Neural cell (in vitro differentiated cells): ENCODE measurements at regions not wholly inside any gene's neighbourhood (a gene's known extent, or its start where the extent isn't known, plus 50 kb on each side); places are given as distances from the start of the nearest gene placed in this dataset.

ENCODE experiments used
- H2AFZ ChIP-seq: fragments of 200-600, 300-800 bp; sonication (generic), shearing (Covaris generic); 2 replicates; pipeline ENCODE4 v1.6.0; 2014; ENCODE audit warnings: low read depth, mild to moderate bottlenecking, antibody characterized with exemption, low read length, moderate library complexity
- H3F3A ChIP-seq: fragments of 200-600 bp; shearing (Covaris generic); 2 replicates; pipeline ENCODE4 v1.6.1; 2016; ENCODE audit warnings: mild to moderate bottlenecking, moderate library complexity, mixed read lengths, antibody characterized with exemption, low read length; ENCODE audit not compliant: insufficient read depth, poor library complexity, severe bottlenecking
- H3K27ac ChIP-seq: fragments of 200-600, 300-800 bp; sonication (generic), shearing (Covaris generic); 2 replicates; pipeline ENCODE4 v1.5.1; 2014; ENCODE audit warnings: mild to moderate bottlenecking, low read length, moderate library complexity
- H3K27me3 ChIP-seq: fragments of 300-800, 200-600 bp; sonication (generic), shearing (Covaris generic); 2 replicates; pipeline ENCODE4 v1.6.0; 2014; ENCODE audit warnings: mild to moderate bottlenecking, low read depth, low read length, moderate library complexity; ENCODE audit not compliant: insufficient read depth
- H3K36me3 ChIP-seq: fragments of 300-800, 200-600 bp; sonication (generic), shearing (Covaris generic); 2 replicates; pipeline ENCODE4 v1.5.1; 2014; ENCODE audit warnings: mild to moderate bottlenecking, antibody characterized with exemption, low read length, moderate library complexity; ENCODE audit not compliant: insufficient read depth
- H3K4me2 ChIP-seq: fragments of 300-800, 200-600 bp; sonication (generic), shearing (Covaris generic); 2 replicates; pipeline ENCODE4 v1.6.0; 2014; ENCODE audit warnings: mild to moderate bottlenecking, low read length
- H3K4me3 ChIP-seq: fragments of 300-800, 200-600 bp; sonication (generic), shearing (Covaris generic); 2 replicates; pipeline ENCODE4 v1.5.1; 2014; ENCODE audit warnings: mild to moderate bottlenecking, low read length, moderate library complexity
- H3K79me2 ChIP-seq: fragments of 200-600 bp; shearing (Covaris generic); replicated peaks from 2 replicates; pipeline ENCODE4 v1.6.0; 2014; ENCODE audit warnings: mild to moderate bottlenecking, low read length, moderate library complexity; ENCODE audit not compliant: insufficient read depth
- H3K9ac ChIP-seq: fragments of 300-800, 200-600 bp; sonication (generic), shearing (Covaris generic); 2 replicates; pipeline ENCODE4 v1.6.1; 2016; ENCODE audit warnings: mild to moderate bottlenecking, low read length, mixed read lengths
- H3K9me2 ChIP-seq: fragments of 200-600 bp; shearing (Covaris generic); 2 replicates; pipeline ENCODE4 v1.6.1; 2016; ENCODE audit warnings: mild to moderate bottlenecking, low read length, mixed read lengths; ENCODE audit not compliant: insufficient read depth
- H3K9me3 ChIP-seq: fragments of 200-600, 300-800 bp; sonication (generic), shearing (Covaris generic); 2 replicates; pipeline ENCODE4 v1.6.1; 2016; ENCODE audit warnings: mild to moderate bottlenecking, mixed run types, low read length, moderate library complexity, mixed read lengths
- H4K20me1 ChIP-seq: fragments of 200-600 bp; shearing (Covaris generic); 2 replicates; pipeline ENCODE4 v1.6.1; 2016; ENCODE audit warnings: mild to moderate bottlenecking, mixed run types; ENCODE audit not compliant: insufficient read depth
- EP300 ChIP-seq: fragments of 450-650 bp; conservative IDR thresholded peaks from 2 replicates; pipeline ENCODE4 v1.6.1; 2014; ENCODE audit warnings: antibody characterized with exemption, mild to moderate bottlenecking, moderate library complexity; ENCODE audit not compliant: poor library complexity, severe bottlenecking
- EZH2 ChIP-seq: fragments of 200-600, 300-800 bp; shearing (Covaris generic), sonication (generic); IDR thresholded peaks from 2 replicates; pipeline ENCODE4 v1.6.1; 2014; ENCODE audit warnings: antibody characterized with exemption, low read length, borderline replicate concordance, mild to moderate bottlenecking; ENCODE audit not compliant: insufficient read depth, poor library complexity, severe bottlenecking
- MXI1 ChIP-seq: fragments of 450-650 bp; conservative IDR thresholded peaks from 2 replicates; pipeline ENCODE4 v1.6.1; 2014; ENCODE audit warnings: antibody characterized with exemption, mild to moderate bottlenecking; ENCODE audit not compliant: poor library complexity, severe bottlenecking
- POLR2AphosphoS5 ChIP-seq: IDR thresholded peaks from 2 replicates; pipeline ENCODE4 v1.6.1; 2012
- RAD21 ChIP-seq: fragments of 450-650 bp; conservative IDR thresholded peaks from 2 replicates; pipeline ENCODE4 v1.6.1; 2014; ENCODE audit warnings: antibody characterized with exemption, mild to moderate bottlenecking, moderate library complexity
- SMC3 ChIP-seq: fragments of 450-650 bp; conservative IDR thresholded peaks from 2 replicates; pipeline ENCODE4 v1.6.1; 2014; ENCODE audit warnings: antibody characterized with exemption, mild to moderate bottlenecking, moderate library complexity; ENCODE audit not compliant: poor library complexity
- TAF1 ChIP-seq: IDR thresholded peaks from 2 replicates; pipeline ENCODE4 v1.6.1; 2012; ENCODE audit warnings: low read depth
- TF ChIP-seq, protein P1 (sequence below): fragments of 450-650 bp; IDR thresholded peaks from 2 replicates; pipeline ENCODE4 v1.5.1; 2014; ENCODE audit warnings: antibody characterized with exemption, mild to moderate bottlenecking, moderate library complexity; ENCODE audit not compliant: poor library complexity, severe bottlenecking
- TF ChIP-seq, protein P2 (sequence below): IDR thresholded peaks from 2 replicates; pipeline ENCODE4 v1.6.1; 2012; ENCODE audit warnings: borderline replicate concordance

DNA sequence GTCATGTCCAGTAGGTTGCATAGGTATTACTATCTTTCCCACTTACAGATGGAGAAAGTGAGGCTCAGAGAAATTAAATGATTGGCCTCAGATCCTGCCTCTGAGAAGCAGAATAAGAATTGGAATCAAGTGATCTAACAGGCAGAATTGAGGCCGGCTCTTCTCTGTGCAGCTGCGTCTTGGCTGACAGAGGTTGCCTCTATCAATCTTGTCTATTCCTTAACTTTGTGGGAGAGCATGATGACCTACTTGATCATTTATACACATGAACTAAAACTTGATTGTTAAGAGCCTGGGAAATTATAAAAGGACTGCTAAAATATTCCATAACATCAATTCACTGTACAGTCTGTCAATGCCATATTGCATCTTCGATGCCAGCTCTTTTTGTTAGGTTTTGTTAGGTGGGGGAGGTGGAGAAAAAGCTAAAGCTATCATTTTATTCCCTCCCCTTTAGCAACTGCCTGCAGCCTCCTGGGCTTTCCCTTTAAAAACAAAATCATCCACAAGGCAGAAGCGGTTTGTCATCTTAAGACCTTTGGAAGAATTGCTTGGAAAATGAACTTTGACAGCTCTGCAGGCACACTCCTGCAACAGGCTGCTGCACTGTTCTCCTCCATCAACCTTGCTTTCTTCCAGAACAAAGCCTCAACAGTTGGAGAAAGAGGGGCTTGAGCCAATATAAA is 247.4 kb downstream of the SMARCA2 start:
- Histone ChIP-seq H4K20me1 (no peaks in the 10 kb centered on the region), H3K4me3 (no peak overlapping the region), H3K36me3 (no peaks in the 10 kb centered on the region), H3K79me2 (no peaks in the 10 kb centered on the region), H3K9me3 (no peaks in the 10 kb centered on the region), H3K27me3 (no peaks in the 10 kb centered on the region), H3K9ac (no peak overlapping the region), H3K9me2 (no peaks in the 10 kb centered on the region), H3F3A (no peaks in the 10 kb centered on the region), H3K27ac (no peak overlapping the region), H3K4me2 (peak overlapping the region; percentile 8), H2AFZ (no peak overlapping the region)
- no peak for TF ChIP-seq EZH2
- TF ChIP-seq MXI1: no peak
- TF ChIP-seq, protein P1, sequence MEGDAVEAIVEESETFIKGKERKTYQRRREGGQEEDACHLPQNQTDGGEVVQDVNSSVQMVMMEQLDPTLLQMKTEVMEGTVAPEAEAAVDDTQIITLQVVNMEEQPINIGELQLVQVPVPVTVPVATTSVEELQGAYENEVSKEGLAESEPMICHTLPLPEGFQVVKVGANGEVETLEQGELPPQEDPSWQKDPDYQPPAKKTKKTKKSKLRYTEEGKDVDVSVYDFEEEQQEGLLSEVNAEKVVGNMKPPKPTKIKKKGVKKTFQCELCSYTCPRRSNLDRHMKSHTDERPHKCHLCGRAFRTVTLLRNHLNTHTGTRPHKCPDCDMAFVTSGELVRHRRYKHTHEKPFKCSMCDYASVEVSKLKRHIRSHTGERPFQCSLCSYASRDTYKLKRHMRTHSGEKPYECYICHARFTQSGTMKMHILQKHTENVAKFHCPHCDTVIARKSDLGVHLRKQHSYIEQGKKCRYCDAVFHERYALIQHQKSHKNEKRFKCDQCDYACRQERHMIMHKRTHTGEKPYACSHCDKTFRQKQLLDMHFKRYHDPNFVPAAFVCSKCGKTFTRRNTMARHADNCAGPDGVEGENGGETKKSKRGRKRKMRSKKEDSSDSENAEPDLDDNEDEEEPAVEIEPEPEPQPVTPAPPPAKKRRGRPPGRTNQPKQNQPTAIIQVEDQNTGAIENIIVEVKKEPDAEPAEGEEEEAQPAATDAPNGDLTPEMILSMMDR: no peak
- no peak for TF ChIP-seq RAD21
- no peak for TF ChIP-seq TAF1
- no peak for TF ChIP-seq SMC3
- TF ChIP-seq, protein P2, sequence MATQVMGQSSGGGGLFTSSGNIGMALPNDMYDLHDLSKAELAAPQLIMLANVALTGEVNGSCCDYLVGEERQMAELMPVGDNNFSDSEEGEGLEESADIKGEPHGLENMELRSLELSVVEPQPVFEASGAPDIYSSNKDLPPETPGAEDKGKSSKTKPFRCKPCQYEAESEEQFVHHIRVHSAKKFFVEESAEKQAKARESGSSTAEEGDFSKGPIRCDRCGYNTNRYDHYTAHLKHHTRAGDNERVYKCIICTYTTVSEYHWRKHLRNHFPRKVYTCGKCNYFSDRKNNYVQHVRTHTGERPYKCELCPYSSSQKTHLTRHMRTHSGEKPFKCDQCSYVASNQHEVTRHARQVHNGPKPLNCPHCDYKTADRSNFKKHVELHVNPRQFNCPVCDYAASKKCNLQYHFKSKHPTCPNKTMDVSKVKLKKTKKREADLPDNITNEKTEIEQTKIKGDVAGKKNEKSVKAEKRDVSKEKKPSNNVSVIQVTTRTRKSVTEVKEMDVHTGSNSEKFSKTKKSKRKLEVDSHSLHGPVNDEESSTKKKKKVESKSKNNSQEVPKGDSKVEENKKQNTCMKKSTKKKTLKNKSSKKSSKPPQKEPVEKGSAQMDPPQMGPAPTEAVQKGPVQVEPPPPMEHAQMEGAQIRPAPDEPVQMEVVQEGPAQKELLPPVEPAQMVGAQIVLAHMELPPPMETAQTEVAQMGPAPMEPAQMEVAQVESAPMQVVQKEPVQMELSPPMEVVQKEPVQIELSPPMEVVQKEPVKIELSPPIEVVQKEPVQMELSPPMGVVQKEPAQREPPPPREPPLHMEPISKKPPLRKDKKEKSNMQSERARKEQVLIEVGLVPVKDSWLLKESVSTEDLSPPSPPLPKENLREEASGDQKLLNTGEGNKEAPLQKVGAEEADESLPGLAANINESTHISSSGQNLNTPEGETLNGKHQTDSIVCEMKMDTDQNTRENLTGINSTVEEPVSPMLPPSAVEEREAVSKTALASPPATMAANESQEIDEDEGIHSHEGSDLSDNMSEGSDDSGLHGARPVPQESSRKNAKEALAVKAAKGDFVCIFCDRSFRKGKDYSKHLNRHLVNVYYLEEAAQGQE: no peak
- no peak for TF ChIP-seq EP300
- TF ChIP-seq POLR2AphosphoS5: no peak

DNA sequence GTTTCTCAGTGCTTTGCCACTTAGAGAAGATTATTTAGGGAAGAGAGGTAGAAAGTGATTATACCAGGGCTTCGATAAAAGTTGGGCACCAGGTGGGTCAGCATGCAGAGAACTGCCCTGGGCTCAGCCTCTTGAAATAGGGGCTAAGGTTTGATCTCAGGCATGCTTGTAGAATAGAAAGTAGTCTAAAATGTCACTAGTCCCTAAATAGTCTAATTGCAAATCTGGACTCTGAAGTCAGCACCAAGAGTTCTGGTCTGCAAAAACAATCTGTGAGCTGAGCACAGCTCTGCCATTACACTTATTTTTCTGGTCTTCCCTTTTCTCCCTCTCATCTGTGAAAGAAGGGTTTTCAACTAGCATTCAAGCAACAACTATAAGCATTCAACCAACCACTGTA is 248.0 kb downstream of the SMARCA2 start:
- H3F3A ChIP-seq: no peaks in the 10 kb centered on the region
- H3K9ac ChIP-seq: no peak overlapping the region
- no peaks in the 10 kb centered on the region for H3K27me3 ChIP-seq
- TF ChIP-seq POLR2AphosphoS5 (no peak), TAF1 (no peak), RAD21 (no peak), EZH2 (no peak), EP300 (no peak), MXI1 (no peak), SMC3 (no peak)
- TF ChIP-seq, protein P2: no peak
- TF ChIP-seq, protein P1: no peak
- no peak overlapping the region for H3K4me3 ChIP-seq
- H3K36me3 ChIP-seq: no peaks in the 10 kb centered on the region
- no peaks in the 10 kb centered on the region for H3K79me2 ChIP-seq
- no peaks in the 10 kb centered on the region for H4K20me1 ChIP-seq
- H3K9me2 ChIP-seq: no peaks in the 10 kb centered on the region
- no peaks in the 10 kb centered on the region for H3K9me3 ChIP-seq
- H2AFZ ChIP-seq: no peak overlapping the region
- H3K27ac ChIP-seq: no peak overlapping the region
- peak overlapping the region; percentile 8 for H3K4me2 ChIP-seq
